ENCODE measurements at regions not wholly inside any gene's neighbourhood (a gene's known extent, or its start where the extent isn't known, plus 50 kb on each side); places are given as distances from the start of the nearest gene placed in this dataset.
"Not testable (repeated sequence)": the region's sequence is repeated elsewhere in the genome, so short reads cannot be mapped to it uniquely, and the experiment has no call there.

DNA sequence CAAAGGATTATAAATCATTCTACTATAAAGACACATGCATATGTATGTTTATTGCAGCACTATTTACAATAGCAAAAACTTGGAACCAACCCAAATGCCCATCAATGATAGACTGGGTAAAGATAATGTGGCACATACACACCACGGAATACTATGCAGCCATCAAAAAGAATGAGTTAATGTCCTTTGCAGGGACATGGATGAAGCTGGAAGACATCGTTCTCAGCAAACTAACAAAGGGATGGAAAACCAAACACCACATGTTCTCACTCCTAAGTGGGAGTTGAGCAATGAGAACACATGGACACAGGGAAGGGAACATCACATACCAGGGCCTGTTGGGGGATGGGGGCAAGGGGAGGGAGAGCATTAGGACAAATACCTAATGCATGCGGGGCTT lies 133.2 kb downstream of the ATXN3L start:
- TF ChIP-seq, protein P1, sequence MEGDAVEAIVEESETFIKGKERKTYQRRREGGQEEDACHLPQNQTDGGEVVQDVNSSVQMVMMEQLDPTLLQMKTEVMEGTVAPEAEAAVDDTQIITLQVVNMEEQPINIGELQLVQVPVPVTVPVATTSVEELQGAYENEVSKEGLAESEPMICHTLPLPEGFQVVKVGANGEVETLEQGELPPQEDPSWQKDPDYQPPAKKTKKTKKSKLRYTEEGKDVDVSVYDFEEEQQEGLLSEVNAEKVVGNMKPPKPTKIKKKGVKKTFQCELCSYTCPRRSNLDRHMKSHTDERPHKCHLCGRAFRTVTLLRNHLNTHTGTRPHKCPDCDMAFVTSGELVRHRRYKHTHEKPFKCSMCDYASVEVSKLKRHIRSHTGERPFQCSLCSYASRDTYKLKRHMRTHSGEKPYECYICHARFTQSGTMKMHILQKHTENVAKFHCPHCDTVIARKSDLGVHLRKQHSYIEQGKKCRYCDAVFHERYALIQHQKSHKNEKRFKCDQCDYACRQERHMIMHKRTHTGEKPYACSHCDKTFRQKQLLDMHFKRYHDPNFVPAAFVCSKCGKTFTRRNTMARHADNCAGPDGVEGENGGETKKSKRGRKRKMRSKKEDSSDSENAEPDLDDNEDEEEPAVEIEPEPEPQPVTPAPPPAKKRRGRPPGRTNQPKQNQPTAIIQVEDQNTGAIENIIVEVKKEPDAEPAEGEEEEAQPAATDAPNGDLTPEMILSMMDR (IDR thresholded peaks at IDR 0.05) = not testable (repeated sequence)
- TF ChIP-seq POLR2A (IDR thresholded peaks at IDR 0.05) = not testable (repeated sequence)

Data from body of pancreas (tissue), 4 donors.